ENCODE measurements at regions not wholly inside any gene's neighbourhood (a gene's known extent, or its start where the extent isn't known, plus 50 kb on each side); places are given as distances from the start of the nearest gene placed in this dataset.

DNA sequence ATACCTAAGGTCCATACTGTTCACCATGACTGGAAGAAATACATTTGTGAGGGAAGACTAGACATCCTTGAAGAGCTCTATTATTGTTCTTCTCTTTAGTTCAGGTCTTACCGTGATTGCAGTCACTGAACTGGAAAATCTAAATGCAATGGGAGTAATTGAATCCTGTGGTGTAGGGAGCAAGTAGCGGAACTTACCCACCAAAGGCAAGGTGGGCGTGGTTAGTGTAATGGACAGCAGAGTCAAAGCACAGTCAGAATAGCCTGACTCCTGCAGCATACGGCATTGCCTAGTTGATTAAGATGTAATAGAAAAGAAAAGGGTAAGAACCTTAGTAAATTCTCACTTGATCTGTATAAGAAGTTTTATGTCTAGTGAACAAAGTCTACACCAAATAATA is 679.7 kb upstream of the EPHA7 start:
- H3K9me3 ChIP-seq (replicated peaks; ENCODE audit: control insufficient read depth, insufficient read depth, low read length): no peaks in the 10 kb centered on the region
- dilution Hi-C loops (cut with MboI; ENCODE audit: extremely low pct_ligation_motif_present, low sequenced_read_pairs) (no loop called here), intact Hi-C loops (cut with micrococcal nuclease) (no loop called here)
- no peak overlapping the region for H2AFZ ChIP-seq (ENCODE audit: low read depth, low read length)
- no peaks in the 10 kb centered on the region for H3K9me1 ChIP-seq (replicated peaks; ENCODE audit: control insufficient read depth, extremely low read depth, insufficient read depth, low read length)
- FAIRE-seq (no peak), DNase-seq (ENCODE audit: low read depth, low spot score) (no peak)
- no peak overlapping the region for H3K4me3 ChIP-seq (replicated peaks in 1 of 3; ENCODE audit: insufficient read depth in 1 of 3, low read depth in 1 of 3, low read length in 3 of 3)
- no peak overlapping the region for H3K27ac ChIP-seq (ENCODE audit: insufficient read depth, low read depth, low read length)
- no peaks in the 10 kb centered on the region for H3K36me3 ChIP-seq (ENCODE audit: control insufficient read depth in 2 of 2, extremely low read depth in 1 of 2, insufficient read depth in 2 of 2, low read length in 2 of 2)
- H3K4me2 ChIP-seq (ENCODE audit: insufficient read depth, low read length): no peak overlapping the region
- H4K20me1 ChIP-seq (replicated peaks; ENCODE audit: control insufficient read depth, extremely low read depth, insufficient read depth, low read length): no peaks in the 10 kb centered on the region
- H3K4me1 ChIP-seq (ENCODE audit: control insufficient read depth, extremely low read depth, insufficient read depth, low read length): no peaks in the 10 kb centered on the region
- H3K79me2 ChIP-seq (ENCODE audit: control insufficient read depth, insufficient read depth, low read length): no peaks in the 10 kb centered on the region
- H3K9ac ChIP-seq (replicated peaks; ENCODE audit: extremely low read depth, insufficient read depth, low read length): no peak overlapping the region
- H3K27me3 ChIP-seq (ENCODE audit: control insufficient read depth in 2 of 2, insufficient read depth in 2 of 2, low read length in 2 of 2): no peaks in the 10 kb centered on the region
- no TSS peak for BruUV-seq (replicated peaks)
- TF ChIP-seq EZH2 (IDR thresholded peaks at IDR 0.05; ENCODE audit: borderline replicate concordance, low read depth, low read length, severe bottlenecking) (no peak), GATA2 (IDR thresholded peaks at IDR 0.05; ENCODE audit: insufficient read depth, insufficient read length, low read depth, low read length) (no peak), POLR2A (IDR thresholded peaks at IDR 0.05; ENCODE audit: low read depth, low read length) (no peak), FOS (IDR thresholded peaks at IDR 0.05; ENCODE audit: borderline replicate concordance, insufficient read depth, low read length) (no peak), POLR2AphosphoS5 (IDR thresholded peaks at IDR 0.05; ENCODE audit: insufficient read depth, low read depth, low read length) (no peak), JUN (IDR thresholded peaks at IDR 0.05; ENCODE audit: borderline replicate concordance, insufficient read depth, insufficient read length, low read depth) (no peak), MYC (IDR thresholded peaks at IDR 0.05; ENCODE audit: low read depth, low read length) (no peak)
- TF ChIP-seq, protein P1, sequence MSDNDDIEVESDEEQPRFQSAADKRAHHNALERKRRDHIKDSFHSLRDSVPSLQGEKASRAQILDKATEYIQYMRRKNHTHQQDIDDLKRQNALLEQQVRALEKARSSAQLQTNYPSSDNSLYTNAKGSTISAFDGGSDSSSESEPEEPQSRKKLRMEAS (IDR thresholded peaks at IDR 0.05; ENCODE audit: insufficient read depth, insufficient read length): no peak
- TF ChIP-seq, protein P2, sequence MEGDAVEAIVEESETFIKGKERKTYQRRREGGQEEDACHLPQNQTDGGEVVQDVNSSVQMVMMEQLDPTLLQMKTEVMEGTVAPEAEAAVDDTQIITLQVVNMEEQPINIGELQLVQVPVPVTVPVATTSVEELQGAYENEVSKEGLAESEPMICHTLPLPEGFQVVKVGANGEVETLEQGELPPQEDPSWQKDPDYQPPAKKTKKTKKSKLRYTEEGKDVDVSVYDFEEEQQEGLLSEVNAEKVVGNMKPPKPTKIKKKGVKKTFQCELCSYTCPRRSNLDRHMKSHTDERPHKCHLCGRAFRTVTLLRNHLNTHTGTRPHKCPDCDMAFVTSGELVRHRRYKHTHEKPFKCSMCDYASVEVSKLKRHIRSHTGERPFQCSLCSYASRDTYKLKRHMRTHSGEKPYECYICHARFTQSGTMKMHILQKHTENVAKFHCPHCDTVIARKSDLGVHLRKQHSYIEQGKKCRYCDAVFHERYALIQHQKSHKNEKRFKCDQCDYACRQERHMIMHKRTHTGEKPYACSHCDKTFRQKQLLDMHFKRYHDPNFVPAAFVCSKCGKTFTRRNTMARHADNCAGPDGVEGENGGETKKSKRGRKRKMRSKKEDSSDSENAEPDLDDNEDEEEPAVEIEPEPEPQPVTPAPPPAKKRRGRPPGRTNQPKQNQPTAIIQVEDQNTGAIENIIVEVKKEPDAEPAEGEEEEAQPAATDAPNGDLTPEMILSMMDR (IDR thresholded peaks at IDR 0.05; ENCODE audit: extremely low read depth in 1 of 2, insufficient read depth in 1 of 2, low read depth in 1 of 2, low read length in 2 of 2): no peak
- CTCF ChIA-PET: no interaction called here
- POLR2A ChIA-PET: no interaction called here
